ENCODE measurements at regions not wholly inside any gene's neighbourhood (a gene's known extent, or its start where the extent isn't known, plus 50 kb on each side); places are given as distances from the start of the nearest gene placed in this dataset.

DNA sequence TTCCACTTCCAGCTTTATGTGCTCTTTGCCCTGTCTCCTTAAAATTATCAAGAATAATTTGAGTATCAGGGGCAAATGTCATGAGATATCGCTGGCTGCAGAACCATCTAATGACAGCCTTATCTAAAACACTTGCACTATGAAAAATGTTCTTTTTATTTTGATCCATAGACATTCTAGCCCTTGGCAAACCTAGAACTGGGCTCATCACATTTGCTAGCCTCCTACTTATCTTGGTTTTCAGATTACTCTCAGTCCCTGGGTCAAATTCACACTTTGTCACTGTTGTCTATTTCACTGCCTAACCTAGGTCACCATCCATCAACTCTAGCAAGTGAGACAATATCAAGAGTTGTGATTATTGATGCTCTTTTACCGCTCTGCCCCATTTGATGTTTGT lies 59.9 kb upstream of the IPO9 start:
- no peak overlapping the region for H3K27ac Mint-ChIP-seq
- H3K36me3 Mint-ChIP-seq = no peaks in the 10 kb centered on the region
- no peaks in the 10 kb centered on the region for H3K79me2 ChIP-seq (ENCODE audit: insufficient read depth, low read length)
- peaks cover 2% of the 10 kb centered on the region for H3K4me1 Mint-ChIP-seq
- 100% methylated on average over 1 of the region's 2 CpGs for WGBS (ENCODE audit: insufficient coverage)
- peaks cover 6 to 17% (median 14%) of the 10 kb centered on the region in 7 donors for H3K9me3 Mint-ChIP-seq
- H4K20me1 ChIP-seq (ENCODE audit: insufficient read depth, low read length) = no peaks in the 10 kb centered on the region
- H2AFZ ChIP-seq (ENCODE audit: insufficient read depth, low read depth, low read length, poor library complexity, severe bottlenecking) = no peak overlapping the region
- no peaks in the 10 kb centered on the region for H3K36me3 ChIP-seq (replicated peaks in 1 of 2; ENCODE audit: control insufficient read depth in 1 of 2, insufficient read depth in 2 of 2, low read length in 2 of 2)
- intact Hi-C loops (cut with micrococcal nuclease) = no loop called here
- no peak overlapping the region for H3K4me3 ChIP-seq (replicated peaks in 1 of 3; ENCODE audit: low read depth in 2 of 3, low read length in 3 of 3)
- H3K4me2 ChIP-seq (replicated peaks; ENCODE audit: extremely low read depth, low read length, poor library complexity, severe bottlenecking) = no peak overlapping the region
- H3K27me3 Mint-ChIP-seq (ENCODE audit: low read depth in 3 of 3) = peaks cover 1 to 3% (median 3%) of the 10 kb centered on the region in 3 donors
- H3K4me3 Mint-ChIP-seq = no peak overlapping the region
- H3K9me3 ChIP-seq (replicated peaks in 1 of 2; ENCODE audit: control insufficient read depth in 1 of 2, insufficient read depth in 1 of 2, low read length in 2 of 2) = peaks cover 0 to 12% of the 10 kb centered on the region in 2 donors
- H3K27ac ChIP-seq (ENCODE audit: low read depth in 1 of 2, low read length in 2 of 2) = no peak overlapping the region
- TF ChIP-seq, protein P1, sequence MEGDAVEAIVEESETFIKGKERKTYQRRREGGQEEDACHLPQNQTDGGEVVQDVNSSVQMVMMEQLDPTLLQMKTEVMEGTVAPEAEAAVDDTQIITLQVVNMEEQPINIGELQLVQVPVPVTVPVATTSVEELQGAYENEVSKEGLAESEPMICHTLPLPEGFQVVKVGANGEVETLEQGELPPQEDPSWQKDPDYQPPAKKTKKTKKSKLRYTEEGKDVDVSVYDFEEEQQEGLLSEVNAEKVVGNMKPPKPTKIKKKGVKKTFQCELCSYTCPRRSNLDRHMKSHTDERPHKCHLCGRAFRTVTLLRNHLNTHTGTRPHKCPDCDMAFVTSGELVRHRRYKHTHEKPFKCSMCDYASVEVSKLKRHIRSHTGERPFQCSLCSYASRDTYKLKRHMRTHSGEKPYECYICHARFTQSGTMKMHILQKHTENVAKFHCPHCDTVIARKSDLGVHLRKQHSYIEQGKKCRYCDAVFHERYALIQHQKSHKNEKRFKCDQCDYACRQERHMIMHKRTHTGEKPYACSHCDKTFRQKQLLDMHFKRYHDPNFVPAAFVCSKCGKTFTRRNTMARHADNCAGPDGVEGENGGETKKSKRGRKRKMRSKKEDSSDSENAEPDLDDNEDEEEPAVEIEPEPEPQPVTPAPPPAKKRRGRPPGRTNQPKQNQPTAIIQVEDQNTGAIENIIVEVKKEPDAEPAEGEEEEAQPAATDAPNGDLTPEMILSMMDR (IDR thresholded peaks at IDR 0.05) = no peak
- no peaks in the 10 kb centered on the region for H3K27me3 ChIP-seq (ENCODE audit: control insufficient read depth in 2 of 2, insufficient read depth in 2 of 2, low read length in 2 of 2)
- H3K4me1 ChIP-seq (ENCODE audit: control insufficient read depth in 1 of 2, insufficient read depth in 2 of 2, low read length in 2 of 2) = no peaks in the 10 kb centered on the region
- no peak overlapping the region for H3K9ac ChIP-seq (ENCODE audit: insufficient read depth, low read length, poor library complexity, severe bottlenecking)
- no peak for DNase-seq

DNA sequence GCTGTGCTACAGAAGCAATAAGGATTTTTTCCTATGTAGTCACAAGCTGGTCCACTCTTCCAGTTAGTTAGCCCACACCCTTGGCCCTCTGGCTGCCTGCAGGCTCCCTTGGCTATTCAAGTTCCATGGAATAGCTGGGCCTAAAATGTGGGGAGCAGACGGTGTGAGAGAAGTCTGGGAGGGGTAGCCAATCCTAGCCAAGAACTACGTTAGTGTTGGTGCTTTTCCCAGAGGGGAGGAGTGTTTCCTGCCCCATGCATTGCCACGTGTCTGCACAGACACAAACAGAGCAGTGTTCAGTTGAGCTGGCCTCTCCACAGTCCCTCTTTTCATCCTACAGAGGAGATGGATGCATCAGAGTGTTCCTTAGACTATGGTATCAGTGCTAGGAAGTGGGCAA lies 59.0 kb upstream of the IPO9 start:
- Mint-ChIP-seq H3K36me3 (no peaks in the 10 kb centered on the region), H3K9me3 (peaks cover 6 to 17% (median 14%) of the 10 kb centered on the region in 7 donors), H3K27ac (no peak overlapping the region), H3K4me3 (no peak overlapping the region), H3K27me3 (ENCODE audit: low read depth in 3 of 3) (peaks cover 1 to 3% (median 3%) of the 10 kb centered on the region in 3 donors), H3K4me1 (peaks cover 2% of the 10 kb centered on the region)
- DNase-seq = no peak
- H3K36me3 ChIP-seq (replicated peaks in 1 of 2; ENCODE audit: control insufficient read depth in 1 of 2, insufficient read depth in 2 of 2, low read length in 2 of 2) = no peaks in the 10 kb centered on the region
- H4K20me1 ChIP-seq (ENCODE audit: insufficient read depth, low read length) = no peaks in the 10 kb centered on the region
- no peak overlapping the region for H2AFZ ChIP-seq (ENCODE audit: insufficient read depth, low read depth, low read length, poor library complexity, severe bottlenecking)
- intact Hi-C loops (cut with micrococcal nuclease) = no loop called here
- no peak overlapping the region for H3K4me3 ChIP-seq (replicated peaks in 1 of 3; ENCODE audit: low read depth in 2 of 3, low read length in 3 of 3)
- peaks cover 0 to 12% of the 10 kb centered on the region in 2 donors for H3K9me3 ChIP-seq (replicated peaks in 1 of 2; ENCODE audit: control insufficient read depth in 1 of 2, insufficient read depth in 1 of 2, low read length in 2 of 2)
- no peak overlapping the region for H3K27ac ChIP-seq (ENCODE audit: low read depth in 1 of 2, low read length in 2 of 2)
- WGBS (ENCODE audit: insufficient coverage) = 80% methylated on average over 1 of the region's 3 CpGs
- H3K27me3 ChIP-seq (ENCODE audit: control insufficient read depth in 2 of 2, insufficient read depth in 2 of 2, low read length in 2 of 2) = no peaks in the 10 kb centered on the region
- no peak overlapping the region for H3K9ac ChIP-seq (ENCODE audit: insufficient read depth, low read length, poor library complexity, severe bottlenecking)
- H3K4me1 ChIP-seq (ENCODE audit: control insufficient read depth in 1 of 2, insufficient read depth in 2 of 2, low read length in 2 of 2) = no peaks in the 10 kb centered on the region
- H3K79me2 ChIP-seq (ENCODE audit: insufficient read depth, low read length) = no peaks in the 10 kb centered on the region
- TF ChIP-seq, protein P1 (IDR thresholded peaks at IDR 0.05) = no peak
- no peak overlapping the region for H3K4me2 ChIP-seq (replicated peaks; ENCODE audit: extremely low read depth, low read length, poor library complexity, severe bottlenecking)

All from CD14-positive monocyte (primary cell).